ENCODE measurements at regions not wholly inside any gene's neighbourhood (a gene's known extent, or its start where the extent isn't known, plus 50 kb on each side); places are given as distances from the start of the nearest gene placed in this dataset.
"Not testable (repeated sequence)": the region's sequence is repeated elsewhere in the genome, so short reads cannot be mapped to it uniquely, and the experiment has no call there.

DNA sequence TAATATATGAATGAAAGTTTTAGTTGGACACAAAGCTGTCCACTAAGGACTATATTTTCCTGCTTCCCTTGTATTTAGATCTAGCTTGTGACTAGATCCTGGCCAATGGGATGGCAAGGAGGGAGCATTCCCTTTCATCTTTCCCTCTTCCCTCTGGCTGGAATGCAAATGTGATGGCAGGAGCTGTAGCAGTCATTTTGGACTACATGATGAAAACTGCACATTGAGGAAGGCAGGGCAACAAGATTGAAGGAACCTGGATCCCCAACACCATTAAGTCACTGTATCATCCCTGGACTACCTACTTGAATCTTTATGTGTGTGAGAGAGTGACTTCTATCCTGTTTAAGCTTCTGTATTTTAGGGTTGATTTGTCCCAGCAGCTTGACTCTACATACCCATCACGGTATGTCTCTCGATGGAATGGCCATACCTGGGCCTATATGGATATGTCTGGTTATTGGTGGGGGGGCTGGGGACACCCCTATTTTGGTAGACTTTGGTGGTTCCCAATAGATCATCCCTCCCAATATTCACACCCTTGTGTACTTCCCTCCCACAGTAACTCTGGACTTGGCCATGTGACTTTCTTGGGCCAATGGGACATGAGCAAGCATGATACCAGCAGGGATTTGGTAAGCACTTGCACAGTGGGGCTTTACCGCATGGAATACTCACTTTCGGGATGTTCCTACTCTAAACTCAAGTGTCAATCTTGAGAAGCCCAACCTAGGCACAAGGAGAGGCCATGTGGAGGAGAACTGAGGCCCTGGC lies 128.5 kb downstream of the VEGFA start:
- DNase-seq: no peak

DNA sequence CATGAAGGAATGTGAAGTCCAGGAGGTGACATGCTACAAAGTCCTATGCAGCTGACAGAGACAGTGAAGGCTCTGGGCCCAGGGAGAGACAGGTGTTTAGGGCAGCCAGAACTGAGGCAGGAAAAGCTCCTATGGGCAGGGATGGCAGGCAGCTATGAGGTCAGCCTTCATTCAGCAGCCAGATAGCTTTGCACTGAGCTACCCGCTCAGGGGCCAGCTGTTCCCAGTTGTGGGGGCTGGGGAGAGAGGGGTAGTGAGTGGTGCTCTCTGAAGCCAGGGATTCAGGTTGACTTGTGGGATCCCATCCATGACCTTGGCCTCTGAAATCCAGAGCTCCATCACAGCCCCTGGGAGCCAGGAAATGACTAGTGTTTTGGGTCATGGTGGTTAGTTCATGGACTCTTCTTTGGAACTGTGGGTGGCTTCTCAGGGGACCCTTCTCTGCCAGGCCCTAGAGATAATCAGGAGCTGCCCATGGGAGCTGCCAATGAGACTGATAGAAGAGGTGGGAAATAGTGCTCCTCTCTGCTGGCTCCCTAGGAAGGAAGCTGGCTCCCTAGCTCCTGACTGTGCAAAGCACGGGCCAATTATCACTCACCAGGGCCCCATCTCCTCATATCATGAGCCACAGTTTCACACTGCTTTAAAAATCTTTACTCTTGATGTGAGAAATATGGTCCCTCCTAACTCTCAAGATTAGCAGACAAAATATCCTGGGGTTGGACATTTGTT lies 127.7 kb downstream of the VEGFA start:
- no peak for DNase-seq

DNA sequence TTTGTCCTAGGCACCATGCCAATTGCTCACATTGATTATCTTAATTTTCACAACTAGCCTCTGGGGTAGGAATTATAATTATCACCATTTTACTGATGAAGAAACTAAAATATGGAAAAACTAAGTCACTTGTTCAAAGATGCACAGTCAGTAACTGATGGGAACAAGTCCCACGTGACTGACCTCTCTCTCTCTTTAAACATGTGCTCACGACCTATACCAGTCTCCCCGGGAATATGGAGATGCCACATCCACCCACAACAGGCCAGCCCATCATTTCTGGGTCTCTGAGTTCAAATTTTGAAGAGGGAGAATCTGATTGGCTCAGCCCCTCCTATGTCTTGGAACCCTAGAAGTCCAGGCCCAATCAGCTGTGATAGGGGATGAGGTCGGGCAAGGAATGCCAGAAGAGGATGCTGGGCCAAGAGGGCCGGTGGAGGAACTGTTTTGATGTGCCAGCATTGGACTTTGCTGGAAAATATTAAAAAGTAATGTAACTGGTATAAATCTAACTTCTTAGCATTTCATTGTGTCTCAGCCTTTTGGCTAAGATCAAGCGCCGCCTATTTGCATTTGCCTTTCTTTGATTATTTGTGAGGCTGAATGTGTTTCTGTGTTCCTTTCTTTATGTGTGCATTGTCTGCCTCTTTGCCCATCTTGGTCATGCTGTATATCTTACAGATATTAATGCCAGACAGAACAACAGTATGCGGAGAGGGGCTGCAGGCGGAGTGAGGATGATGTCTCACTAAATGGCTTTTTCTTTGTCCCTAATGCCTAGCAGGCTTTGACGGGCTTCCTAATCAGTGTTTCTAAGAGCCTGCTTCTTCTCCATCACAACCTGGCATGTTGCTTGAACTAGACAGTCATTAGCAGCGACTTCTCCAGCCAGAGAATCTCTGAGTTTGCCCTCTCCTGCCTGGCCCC lies 126.6 kb downstream of the VEGFA start:
- no peak for DNase-seq

DNA sequence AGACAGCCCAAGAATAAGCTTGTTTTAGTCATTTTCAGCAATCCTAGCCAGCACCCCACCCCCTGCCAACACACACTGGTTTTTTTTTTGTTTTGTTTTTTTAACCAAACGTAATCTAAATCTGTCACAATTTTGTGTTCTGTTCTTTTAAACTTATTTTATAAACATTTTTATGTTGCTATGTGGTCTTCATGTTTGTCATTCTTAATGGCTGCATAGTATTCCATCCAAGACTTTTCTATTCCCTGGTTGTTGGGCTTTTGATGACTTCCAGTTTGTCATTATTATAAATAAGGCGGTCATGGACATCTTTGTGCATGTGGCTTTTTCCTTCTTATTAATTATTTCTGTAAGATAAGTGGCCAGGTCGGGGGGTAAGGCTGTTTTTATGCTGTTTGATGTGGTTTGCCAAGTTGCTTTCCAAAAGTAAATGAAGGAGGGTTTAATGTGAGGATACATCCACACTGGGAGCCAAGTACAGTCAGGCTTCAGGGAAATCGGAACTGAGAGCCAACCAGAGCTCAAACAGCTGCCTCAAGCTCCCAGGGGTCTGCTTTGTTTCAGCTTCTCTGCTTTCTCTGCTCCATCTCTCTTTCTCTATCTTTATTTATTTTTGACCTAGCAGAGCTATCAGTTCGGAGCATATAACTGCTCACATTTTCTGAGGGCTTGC lies 125.8 kb downstream of the VEGFA start:
- DNase-seq: no peak

DNA sequence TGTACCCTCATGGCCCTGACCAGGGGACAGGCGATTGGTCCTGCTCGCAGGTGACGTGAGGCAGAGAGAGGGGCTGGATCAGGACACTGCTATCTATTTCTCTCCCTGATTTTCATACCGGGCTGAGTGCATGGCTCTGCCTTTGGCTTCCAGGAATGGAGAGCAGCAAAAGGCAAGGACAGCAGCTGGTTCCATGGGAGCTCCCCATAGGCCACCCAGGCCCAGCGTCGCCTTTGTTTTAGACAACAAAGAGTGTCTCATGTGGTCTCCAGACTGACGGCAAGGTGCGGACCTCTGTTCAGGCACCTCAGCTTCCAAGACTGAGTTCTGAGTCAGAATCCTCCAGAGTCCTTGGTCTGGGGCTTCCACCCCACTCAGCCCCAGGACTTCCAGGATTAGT lies 123.1 kb downstream of the VEGFA start:
- no peak for DNase-seq

DNA sequence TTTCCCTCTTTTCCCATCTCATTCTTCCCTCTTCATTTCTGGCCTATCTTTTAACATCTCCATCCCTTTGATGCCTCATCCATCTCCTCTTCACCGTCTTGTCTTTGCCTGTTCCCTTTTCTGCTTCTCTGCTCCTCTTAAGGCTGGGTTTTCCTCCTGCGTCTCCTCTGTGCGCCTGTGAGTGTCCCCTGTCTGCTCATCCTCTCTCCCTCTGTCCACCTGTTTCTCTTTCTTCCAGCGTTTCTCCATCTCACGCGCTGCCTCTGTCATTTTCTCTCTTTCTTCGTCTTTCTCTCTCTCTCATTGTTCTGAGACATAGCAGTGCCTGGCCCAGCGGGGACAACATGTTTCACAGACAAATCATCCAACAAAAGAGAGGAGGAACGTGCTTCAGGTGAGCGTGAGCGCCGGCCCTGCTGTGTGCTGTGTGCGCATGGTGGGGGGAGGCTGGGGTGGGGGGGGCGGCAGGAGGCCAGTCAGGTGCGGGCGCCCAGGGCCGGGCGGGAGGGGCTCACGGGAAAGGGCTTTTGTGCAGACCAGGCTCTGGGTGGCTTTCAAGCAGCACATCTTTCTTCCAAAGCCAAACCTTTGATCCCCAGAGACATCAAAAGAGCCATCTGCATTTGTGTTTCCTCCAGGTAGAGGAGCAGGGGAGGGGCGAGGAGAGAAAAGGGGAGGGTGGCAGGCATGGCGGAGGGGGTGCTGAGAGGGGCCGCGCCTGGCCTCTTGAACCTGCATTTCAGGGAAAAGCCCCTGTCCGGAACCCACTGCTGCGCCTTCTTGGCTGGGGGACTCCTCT lies 121.3 kb downstream of the VEGFA start:
- DNase-seq: no peak

DNA sequence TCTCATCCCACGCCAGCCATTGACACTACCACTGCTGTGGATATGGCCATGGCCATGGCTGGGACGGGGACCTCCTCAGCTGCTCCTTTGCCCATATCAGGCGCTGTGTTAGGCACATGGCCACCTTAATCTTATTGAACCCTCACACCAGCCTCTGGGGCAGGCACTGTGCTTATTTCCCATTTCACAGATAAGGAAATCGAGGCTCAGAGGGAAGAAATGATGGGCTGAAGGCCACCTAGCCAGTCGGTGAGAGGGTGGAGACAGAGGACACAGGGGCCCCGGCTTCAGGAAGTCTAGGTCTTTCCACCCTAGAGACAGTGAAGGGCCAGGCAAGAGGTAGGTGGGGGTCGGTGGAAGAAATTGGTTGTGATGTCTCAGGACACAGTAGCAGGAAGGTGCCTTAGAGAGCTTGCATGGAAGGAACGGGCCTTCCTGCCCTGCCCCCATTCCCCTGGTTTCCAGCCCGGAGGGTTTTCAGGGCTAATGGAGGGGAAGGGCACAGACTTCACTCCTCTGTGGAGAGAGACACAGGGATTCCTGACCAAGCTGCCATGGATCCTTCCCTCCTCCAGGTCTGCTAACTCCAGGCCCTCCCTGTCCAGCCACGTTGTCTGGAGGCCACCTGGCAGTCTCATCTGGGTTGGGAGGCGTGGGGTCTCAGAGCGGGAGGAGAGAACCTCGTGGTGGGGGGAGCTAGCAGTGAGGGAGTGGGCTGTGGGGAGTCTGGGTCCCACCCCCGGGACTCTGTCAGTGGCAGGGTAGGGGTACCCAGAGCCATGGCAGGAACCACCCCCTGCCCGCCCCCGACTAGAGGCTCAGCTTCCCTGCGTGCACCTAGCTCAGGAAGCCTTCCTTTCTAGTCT lies 120.4 kb downstream of the VEGFA start:
- DNase-seq: no peak

DNA sequence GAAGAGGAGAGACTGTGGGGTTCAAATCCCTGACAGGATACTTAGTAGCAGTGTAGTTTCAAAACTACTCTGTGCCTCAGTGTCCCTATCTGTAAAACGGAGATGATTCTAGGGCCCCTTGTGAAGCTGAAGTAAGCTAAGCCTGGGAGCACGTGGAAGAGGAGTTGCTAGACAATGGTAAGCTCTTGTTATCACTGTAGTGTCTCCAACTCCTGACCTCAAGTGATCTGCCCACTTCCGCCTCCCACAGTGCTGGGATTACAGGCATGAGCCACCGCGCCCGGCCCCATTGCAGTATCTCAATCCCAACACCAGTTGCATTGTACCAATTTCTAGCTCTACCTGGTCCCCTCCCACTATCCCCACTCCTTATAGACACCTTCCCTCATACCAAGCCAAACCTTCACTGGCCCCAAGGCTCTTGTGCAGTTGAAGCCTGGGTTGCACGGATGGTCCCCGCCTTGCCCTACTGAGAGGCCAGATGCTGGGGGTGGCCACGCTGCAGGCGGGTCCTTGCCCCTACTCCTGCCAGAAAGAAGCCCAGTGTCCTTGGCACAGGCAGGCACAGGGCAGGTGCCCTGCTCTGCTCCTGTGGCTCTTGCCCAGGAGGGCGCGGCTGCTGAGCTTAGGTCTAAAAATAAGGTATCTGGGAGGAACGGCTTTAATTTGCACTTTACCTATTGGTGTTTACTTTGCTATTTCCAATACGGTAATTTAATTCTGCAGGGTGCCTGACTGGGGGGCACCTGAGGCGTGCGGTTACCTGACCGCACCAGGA lies 118.1 kb downstream of the VEGFA start:
- DNase-seq: no peak

DNA sequence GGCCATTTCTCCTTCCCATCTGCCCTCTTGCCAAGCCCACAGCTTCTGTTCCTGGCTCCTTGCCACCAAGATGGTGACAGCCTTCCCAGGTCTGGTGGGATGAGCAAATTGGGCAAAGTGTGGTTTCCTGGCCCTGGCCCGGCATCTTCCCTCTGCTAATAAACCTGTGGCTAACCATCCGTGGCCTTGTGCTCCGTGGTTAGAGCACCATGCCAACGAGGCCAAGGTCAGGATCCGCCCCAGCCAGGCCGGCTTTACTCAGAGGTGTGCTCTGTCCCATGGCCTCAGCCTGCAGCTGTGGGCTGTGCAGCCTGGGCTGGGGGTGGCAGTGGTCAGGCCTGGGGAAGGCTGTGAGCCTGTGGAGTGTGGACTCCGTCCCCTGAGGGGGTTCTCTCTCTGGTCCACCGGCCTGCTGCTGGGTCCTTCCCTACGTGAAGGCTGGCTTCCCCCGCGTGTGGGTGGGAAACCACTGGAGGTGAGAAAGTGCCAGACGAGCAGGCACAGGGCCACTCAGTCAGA lies 117.4 kb downstream of the VEGFA start:
- DNase-seq: no peak

DNA sequence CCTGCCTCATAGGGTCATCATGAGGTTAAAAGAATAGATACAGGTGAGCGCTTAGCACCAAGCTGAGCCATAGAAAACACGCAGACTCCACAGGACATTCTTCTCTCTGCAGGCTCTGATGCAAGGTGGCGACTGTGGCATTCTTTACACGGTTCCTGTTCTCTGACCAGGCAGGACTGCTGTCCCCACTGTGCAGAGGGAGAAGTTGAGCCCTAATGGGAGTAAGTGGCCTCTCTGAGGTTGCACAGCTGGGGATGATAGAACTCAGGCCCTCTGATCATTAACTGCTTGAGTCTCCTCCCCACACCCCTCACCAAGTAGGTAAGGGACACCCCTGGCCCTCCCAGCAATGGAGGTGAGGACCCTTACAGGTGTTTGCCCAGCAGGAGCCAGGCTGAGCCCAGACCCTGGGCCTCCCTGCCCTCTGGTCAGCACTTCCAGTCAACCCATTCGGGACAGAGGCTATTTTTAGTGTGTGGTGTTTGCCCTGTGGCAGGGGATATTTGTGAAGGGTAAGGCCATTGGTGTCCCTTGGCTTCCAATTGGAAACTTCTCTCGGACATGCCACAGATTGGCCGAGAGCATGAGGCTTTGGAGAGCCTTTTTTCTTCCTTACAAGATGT lies 116.8 kb downstream of the VEGFA start:
- DNase-seq: no peak

DNA sequence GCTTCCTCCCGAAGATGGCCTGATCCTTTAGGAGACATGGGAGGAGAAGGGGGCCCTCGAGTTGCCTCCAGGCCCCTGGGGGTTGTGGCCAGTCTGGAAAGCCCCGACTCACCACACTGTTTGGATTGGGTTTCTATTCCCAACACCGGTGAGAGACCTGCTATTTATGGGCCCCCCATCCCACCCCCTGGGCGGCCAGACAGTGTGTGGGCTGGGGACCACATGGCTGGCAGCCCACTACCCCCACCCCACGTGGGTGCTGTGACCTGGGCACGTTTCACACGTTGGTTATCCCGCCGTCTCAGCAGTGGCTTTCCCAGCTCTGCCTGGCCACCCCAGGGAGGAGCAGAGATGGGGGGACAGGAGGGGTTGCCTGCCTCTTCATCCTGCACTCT lies 116.1 kb downstream of the VEGFA start:
- no peak for DNase-seq

DNA sequence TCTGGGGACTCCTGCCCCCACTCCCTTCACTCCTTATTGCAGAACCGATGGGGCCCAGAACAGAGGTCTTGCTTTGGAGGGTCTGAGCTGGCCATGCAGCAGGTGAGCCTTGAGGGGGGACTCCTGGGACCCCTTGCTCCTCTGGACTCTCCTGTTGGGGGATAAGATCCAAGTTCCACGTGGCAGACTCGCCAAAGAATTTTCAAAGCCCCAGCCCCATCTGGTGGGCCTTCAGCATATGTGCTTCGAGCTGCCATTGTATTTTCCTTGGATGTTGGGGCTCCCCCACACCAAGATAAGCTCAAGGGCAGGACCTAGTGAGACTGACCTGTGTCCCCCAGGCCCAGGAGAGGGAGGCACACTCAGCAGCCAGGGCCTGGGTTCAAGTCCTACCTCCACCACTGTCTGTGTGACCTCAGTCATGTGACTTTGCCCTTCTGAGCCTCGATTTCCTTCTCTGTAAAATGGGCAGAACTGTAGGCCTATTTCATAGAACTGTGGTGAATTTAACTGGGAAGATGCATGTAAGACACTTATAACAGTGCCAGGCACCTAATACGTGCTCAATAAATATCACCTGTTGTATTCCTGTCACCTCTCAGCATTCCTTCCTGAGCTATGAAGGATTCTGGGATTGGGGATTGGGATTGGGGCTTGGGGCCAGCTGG lies 115.5 kb downstream of the VEGFA start:
- DNase-seq: no peak

DNA sequence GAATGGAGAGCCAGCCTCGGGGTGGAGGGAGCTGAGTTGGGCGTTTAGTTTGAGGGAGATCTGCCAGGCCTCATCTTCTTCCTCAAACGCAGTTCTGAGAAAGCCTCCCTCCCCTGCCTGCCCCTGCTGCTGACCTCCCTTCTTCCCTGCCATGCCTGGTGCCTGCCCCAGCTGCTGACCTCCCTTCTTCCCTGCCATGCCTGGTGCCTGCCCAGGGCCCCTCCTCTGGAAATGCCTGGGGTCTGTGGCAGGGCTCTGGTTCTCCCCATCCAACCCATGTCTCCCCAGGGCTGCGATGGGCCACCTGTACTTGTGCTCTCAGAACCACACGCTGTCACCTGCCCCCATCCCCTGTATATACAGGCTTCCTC lies 114.6 kb downstream of the VEGFA start:
- no peak for DNase-seq

DNA sequence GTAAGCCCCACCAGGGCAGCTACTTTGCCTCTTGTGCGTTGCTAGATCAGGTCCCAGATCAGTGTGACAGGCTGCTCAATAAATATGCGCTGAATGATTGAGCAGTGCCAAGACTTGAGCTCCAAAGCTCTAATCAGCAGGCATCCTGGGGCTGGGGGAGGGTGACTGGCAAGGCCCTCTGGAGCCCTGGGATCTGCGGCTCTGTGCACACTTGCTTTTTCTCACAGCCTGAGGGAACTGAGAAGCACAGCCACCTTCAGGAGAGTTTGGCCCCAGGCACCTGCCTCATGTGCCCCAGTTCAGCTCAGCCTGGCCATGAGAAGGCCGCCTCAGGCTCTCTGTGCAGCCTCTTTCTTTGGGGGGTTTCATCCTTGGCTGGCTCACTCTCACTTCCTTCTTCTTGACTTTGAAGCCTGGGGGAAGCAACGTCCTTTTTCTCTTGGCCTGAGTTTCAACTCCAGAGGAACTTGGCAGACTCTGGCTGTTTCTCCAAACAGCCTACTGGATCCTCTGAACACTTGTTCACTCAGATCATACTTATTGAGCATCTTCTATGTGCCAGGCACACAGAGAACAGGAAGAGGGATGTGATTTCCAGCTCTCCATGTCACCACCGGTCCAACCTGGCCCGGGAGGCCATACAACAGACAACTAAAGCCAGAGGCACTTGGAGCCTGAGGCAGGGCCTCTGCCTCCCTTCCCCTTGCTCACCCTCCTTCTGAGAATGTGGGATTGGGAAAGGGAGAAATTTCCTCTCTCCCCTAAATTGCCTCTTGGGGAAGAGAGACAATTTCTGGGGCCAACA lies 114.0 kb downstream of the VEGFA start:
- DNase-seq: peak in 1 of 2 donors; percentile 25

DNA sequence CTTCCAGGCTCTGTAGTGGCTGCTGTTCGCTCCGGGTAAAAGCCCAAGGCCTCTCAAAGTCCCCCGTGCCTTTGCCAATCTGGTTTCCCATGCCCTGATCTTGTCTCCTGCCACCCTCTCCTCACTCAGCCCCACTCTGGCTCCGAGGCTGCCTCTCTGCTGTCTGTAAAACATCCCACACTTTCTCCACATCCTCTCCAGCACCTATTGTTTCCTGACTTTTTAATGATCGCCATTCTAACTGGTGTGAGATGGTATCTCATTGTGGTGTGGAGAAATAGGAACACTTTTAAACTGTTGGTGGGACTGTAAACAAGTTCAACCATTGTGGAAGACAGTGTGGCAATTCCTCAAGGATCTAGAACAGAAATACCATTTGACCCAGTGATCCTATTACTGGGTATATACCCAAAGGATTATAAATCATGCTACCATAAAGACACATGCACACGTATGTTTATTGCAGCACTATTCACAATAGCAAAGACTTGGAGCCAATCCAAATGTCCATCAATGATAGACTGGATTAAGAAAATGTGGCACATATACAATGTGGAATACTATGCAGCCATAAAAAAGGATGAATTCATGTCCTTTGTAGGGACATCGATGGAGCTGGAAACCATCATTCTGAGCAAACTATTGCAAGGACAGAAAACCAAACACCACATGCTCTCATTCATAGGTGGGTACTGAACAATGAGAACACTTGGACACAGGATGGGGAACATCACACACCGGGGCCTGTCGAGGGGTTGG lies 112.9 kb downstream of the VEGFA start:
- not testable (repeated sequence) for DNase-seq

DNA sequence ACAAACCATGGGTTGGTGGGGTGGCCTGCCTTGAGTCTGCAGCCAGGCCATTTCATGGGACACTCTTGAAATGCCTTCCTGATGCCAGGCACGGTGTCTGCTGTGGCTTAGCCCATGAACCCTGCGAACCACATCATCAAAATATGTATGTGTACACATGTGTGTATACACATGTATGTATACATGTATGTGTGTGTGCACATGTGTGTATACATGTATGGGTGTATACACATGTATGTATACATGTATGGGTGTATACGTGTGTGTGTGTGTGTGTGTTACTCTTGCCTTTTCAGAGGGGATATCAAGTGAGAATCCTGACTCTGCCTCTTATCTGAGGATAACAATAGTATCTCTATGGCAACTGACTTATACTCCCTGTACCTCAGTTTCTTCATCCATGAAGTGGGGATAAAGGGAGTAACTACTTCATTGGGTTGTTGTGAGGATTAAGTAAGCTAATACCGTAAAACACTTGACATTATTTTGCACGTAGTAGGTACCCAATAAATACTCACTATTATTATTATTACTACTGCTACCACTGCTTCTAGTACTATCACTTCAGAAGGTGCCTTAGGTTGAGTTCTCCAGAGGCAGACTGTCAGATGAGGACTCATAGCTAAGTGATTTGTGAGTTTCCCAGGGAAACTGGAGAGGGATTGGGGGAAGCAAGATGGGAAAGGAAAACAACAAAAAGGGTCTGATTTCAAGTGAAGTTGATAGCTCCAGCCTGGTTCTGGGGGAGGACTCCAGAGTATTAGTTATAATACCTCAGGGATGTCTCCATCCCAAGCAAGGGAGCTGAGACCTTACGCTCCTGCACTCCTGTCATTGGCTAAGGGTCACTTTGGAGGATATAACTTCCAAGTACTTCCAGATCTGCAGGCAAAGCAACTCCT lies 110.5 kb downstream of the VEGFA start:
- no peak for DNase-seq

Data from bone marrow (tissue), 2 donors.